HUES6 (cell line): ENCODE measurements at regions not wholly inside any gene's neighbourhood (a gene's known extent, or its start where the extent isn't known, plus 50 kb on each side); places are given as distances from the start of the nearest gene placed in this dataset.

Source experiments
- H3K27ac ChIP-seq: 2 replicates; pipeline ENCODE4 v1.7.0; 2013; ENCODE audit warnings: low read depth, mild to moderate bottlenecking, low read length, inconsistent platforms
- H3K27me3 ChIP-seq: 2 replicates; pipeline ENCODE4 v1.6.1; 2013; ENCODE audit warnings: low read length; ENCODE audit not compliant: control insufficient read depth, insufficient read depth
- H3K36me3 ChIP-seq: 2 replicates; pipeline ENCODE4 v1.6.1; 2013; ENCODE audit warnings: low read length; ENCODE audit not compliant: control insufficient read depth, insufficient read depth
- H3K4me1 ChIP-seq: 2 replicates; pipeline ENCODE4 v1.6.1; 2013; ENCODE audit warnings: low read length; ENCODE audit not compliant: control insufficient read depth, insufficient read depth
- H3K4me3 ChIP-seq: 2 replicates; pipeline ENCODE4 v1.5.1; 2013; ENCODE audit warnings: low read depth, low read length
- H3K9ac ChIP-seq: one replicate; pipeline ENCODE4 v1.6.1; 2013; ENCODE audit warnings: mild to moderate bottlenecking, low read length
- H3K9me3 ChIP-seq: 2 replicates; pipeline ENCODE4 v1.6.1; 2013; ENCODE audit warnings: low read depth, low read length; ENCODE audit not compliant: control insufficient read depth, insufficient read depth

DNA sequence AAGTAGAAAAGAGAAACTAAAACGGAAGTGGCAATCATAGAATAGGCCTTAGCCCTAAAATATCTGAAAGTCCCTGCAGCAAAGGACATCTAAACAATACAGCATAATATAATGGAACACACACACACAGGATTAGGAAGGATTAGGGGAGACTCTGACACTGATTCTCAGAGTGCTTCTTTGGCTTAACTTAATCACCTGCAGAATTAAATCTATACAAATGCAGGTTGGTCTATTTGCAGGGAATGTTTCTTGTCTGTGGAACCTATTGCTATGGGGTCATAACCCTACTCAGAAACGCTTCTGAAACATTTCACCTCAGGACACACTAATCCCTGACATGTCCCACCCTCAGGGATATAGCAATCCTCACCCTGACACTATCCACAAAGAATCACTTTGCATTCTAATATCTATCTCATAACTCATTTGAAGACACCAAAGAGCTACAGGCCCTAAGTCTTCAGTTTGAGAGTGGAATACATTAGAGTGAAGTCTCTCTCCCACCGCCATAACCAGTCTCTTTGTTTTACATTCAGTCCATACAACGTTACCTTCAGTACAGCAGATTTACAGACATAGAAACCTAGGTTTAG is 1041.2 kb downstream of the TUSC7 start:
- H3K9me3 ChIP-seq = no peaks in the 10 kb centered on the region
- no peaks in the 10 kb centered on the region for H3K4me1 ChIP-seq
- no peaks in the 10 kb centered on the region for H3K27me3 ChIP-seq
- H3K27ac ChIP-seq = no peak overlapping the region
- H3K36me3 ChIP-seq = no peaks in the 10 kb centered on the region
- no peak overlapping the region for H3K9ac ChIP-seq
- H3K4me3 ChIP-seq = no peak overlapping the region

DNA sequence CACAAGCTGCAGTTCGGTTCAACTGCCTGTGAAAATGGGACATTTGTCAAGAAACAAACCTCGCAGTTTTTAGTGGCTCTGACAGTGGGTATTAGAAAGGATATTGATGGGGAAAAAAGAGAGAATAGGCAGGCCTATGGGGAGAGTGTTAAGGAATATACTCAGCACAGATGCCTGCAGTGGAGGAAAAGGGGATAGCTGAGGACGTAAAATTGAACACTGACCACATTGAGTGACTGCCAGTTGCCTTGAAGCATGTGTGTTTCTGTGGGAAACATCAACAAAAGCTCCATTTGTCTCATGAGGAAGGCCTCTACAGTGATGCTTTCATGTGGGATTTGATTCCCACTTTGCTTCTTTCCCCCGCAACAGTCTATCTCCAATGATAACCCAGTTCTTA is 1042.1 kb downstream of the TUSC7 start:
- H3K27me3 ChIP-seq = no peaks in the 10 kb centered on the region
- no peaks in the 10 kb centered on the region for H3K9me3 ChIP-seq
- no peak overlapping the region for H3K9ac ChIP-seq
- H3K4me1 ChIP-seq = peaks cover 4% of the 10 kb centered on the region; the same call in 1 of the 2 replicates
- H3K4me3 ChIP-seq = no peak overlapping the region
- no peaks in the 10 kb centered on the region for H3K36me3 ChIP-seq
- H3K27ac ChIP-seq = no peak overlapping the region

DNA sequence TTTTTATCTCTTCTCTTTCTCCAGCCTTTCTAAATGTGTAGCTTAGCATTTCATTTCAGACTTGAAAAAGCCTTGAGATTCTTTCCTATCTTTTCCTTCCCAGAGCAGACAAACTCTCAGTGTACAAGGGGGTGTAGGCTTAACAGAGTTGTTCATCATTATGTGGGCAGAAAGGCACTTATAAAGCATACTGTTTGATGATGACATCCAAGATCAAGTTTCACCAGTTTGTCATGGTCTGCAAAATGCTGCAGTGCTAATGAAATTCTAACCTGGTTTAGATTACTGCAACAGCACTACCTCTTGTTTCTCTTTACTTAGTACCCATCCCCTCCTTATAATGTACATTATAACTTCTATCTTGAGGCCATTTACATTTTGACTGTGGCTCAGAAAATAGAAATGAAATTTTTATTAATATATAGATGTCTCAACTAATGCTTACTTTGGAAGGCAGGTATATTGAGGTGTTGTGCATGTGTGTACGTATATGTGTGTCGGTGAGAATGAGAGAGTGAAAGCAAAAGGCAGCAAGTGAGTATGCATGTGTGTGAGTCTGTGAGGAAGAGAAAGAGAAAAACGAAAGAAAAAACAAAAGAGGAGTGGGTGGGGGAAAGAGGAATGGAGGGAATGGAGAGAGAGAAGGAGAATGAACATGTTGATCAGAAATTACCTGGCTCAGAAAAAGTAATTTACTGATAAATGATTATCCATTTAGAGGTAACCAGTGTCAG is 1043.6 kb downstream of the TUSC7 start:
- H3K4me3 ChIP-seq = no peak overlapping the region
- peaks cover 4% of the 10 kb centered on the region; the same call in 1 of the 2 replicates for H3K4me1 ChIP-seq
- H3K27ac ChIP-seq = no peak overlapping the region
- no peaks in the 10 kb centered on the region for H3K27me3 ChIP-seq
- H3K9ac ChIP-seq = no peak overlapping the region
- H3K36me3 ChIP-seq = no peaks in the 10 kb centered on the region
- no peaks in the 10 kb centered on the region for H3K9me3 ChIP-seq

DNA sequence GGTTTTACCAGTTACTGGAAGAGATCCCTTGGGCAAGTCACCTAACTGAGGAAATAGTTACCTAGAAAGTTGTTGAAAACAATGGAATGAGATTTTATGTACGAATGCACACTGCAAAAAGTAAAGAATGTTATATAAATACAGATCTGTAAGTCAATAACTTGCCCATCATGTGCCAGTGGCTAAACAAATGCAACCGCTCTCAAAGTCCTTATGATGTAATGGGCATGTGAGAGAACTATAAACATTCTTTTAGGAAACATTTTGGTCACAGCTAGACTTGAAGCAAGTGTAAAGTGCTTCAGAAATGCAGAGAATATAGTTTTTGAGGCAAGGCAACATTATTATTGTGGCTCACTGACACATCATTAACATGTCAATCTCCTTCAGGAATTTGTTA is 1044.5 kb downstream of the TUSC7 start:
- Histone ChIP-seq H3K9me3 (no peaks in the 10 kb centered on the region), H3K4me3 (no peak overlapping the region), H3K36me3 (no peaks in the 10 kb centered on the region), H3K27ac (no peak overlapping the region), H3K27me3 (no peaks in the 10 kb centered on the region), H3K4me1 (peaks cover 4% of the 10 kb centered on the region; the same call in 1 of the 2 replicates), H3K9ac (no peak overlapping the region)

DNA sequence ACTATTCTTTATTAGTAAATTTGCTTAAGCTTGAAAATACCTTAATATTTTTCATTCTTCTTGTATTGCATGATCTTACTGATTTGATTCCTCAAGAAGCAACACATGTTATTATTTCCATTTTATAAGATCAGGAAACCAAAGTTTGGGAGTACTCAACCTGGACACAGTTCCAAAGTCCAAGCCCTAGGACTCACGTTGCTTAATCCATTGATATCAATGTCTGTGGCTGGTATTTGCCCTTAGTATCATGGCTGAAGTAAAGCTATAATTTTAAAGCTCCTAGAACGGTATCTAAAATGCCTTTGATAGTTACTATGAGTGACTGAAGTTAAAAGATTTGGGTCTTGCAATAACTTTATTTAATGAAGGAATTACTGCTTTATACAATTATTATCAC is 1045.3 kb downstream of the TUSC7 start:
- peaks cover 4% of the 10 kb centered on the region; the same call in 1 of the 2 replicates for H3K4me1 ChIP-seq
- no peaks in the 10 kb centered on the region for H3K9me3 ChIP-seq
- H3K27ac ChIP-seq = no peak overlapping the region
- no peak overlapping the region for H3K9ac ChIP-seq
- no peaks in the 10 kb centered on the region for H3K27me3 ChIP-seq
- H3K36me3 ChIP-seq = no peaks in the 10 kb centered on the region
- no peak overlapping the region for H3K4me3 ChIP-seq

DNA sequence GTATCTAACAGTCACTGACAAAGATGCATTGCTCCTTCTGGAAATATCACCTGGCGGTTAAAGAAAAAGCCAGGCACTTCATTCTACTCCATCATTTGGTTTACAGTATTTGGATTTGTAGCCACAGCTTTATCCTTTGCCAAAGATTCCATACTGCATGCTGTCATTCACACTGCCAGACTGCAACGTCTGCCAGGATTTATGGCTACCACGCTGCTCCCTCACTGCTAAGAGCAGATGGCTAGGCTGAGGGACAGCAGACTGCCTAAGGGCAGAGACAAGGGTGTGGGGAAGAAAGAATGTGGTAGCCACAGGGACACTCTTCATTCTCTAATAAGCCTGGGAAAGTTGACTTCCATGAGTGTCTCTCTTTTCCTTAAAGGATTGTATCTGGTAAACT is 1047.0 kb downstream of the TUSC7 start:
- peaks cover 4% of the 10 kb centered on the region for H3K4me1 ChIP-seq
- no peak overlapping the region for H3K4me3 ChIP-seq
- H3K27ac ChIP-seq = no peak overlapping the region
- no peaks in the 10 kb centered on the region for H3K9me3 ChIP-seq
- H3K36me3 ChIP-seq = no peaks in the 10 kb centered on the region
- H3K27me3 ChIP-seq = no peaks in the 10 kb centered on the region
- H3K9ac ChIP-seq = no peak overlapping the region

DNA sequence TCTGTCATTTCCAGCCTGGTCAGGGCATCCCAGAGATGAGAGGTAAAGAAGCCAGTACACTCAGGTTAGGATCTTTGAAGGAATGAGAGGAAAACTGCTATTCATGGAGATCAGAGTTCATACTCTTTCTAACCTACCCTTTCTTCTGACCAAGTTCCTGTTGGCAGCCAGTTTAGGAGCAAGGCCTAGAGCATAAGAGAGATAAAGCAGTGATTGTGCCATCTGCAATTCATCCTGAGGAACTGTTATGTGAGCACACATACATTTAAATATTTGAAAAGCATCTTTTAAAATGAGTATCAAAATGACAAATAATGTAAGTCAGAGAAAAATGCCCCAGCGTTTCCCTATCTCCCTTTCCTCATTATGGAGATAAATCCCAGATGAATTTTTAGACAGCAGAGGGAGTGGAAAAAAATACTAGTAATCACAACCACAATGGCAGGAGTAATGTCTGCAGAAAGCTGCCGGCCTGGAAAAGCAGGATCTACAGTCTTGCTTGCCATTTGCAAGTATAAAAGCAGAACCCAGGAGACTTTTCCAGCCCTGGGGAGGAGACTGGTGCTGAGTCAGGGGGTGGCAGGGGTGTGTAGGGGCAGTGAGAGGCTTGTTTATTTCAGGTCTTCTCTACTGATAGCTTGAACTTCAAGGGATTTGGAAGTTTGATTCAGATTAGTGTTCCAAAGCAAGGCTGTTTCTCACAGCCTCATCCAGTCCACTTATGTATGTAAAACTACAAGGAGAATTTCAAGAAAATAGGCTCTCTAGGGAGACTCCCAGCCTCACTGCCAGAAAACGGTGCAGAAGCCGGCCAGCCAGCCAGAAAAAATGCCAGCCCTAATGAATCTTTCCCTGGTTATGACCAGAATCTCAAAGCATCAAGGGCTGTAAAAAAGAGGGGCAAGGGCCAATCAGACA is 1052.4 kb downstream of the TUSC7 start:
- H3K36me3 ChIP-seq = no peaks in the 10 kb centered on the region
- no peaks in the 10 kb centered on the region for H3K9me3 ChIP-seq
- no peak overlapping the region for H3K4me3 ChIP-seq
- no peak overlapping the region for H3K9ac ChIP-seq
- H3K27me3 ChIP-seq = no peaks in the 10 kb centered on the region
- H3K4me1 ChIP-seq = peaks cover 13% of the 10 kb centered on the region; the same call in 1 of the 2 replicates
- no peak overlapping the region for H3K27ac ChIP-seq

DNA sequence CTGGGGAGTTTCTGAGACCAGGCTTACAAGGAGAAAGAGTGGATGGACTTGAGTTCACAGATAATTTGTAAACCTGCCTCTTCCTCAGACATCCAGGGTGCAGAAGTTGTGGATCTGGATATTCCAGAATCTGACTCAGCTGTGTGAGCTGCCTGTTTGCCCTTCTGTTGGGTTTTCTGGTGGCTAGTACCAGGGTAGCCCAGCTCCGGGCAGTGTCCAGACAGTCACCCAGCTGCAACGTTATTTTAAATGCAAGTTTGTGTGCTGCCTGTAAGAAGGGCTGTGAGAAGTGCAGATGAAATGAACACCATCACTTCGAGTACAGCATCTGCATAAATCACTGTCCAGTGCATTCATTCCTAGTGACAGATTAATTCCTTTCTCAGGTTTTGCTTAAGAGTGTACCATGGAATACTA is 1053.0 kb downstream of the TUSC7 start:
- no peaks in the 10 kb centered on the region for H3K36me3 ChIP-seq
- peaks cover 13% of the 10 kb centered on the region; the same call in 1 of the 2 replicates for H3K4me1 ChIP-seq
- H3K9ac ChIP-seq = no peak overlapping the region
- H3K4me3 ChIP-seq = no peak overlapping the region
- no peak overlapping the region for H3K27ac ChIP-seq
- H3K27me3 ChIP-seq = no peaks in the 10 kb centered on the region
- H3K9me3 ChIP-seq = no peaks in the 10 kb centered on the region

DNA sequence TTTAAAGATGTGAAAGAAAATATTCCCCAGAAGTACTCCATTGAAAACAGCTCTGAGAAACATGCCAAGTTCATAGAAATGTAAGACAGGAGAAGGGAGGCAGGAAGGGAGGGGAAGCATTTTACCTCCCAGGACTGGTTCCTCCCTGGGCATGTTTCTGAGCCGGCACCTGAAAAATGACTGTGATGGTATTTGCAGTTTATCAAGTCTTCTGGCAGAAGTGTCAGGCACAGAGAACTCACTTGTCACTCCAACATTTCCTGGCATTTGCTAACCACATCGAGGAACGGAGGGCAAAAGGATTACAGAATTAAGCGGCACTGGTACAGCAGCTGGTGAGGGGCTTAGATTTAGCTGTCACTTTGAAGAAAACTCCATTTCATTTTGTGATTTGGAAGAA is 1054.0 kb downstream of the TUSC7 start:
- H3K4me3 ChIP-seq = no peak overlapping the region
- no peak overlapping the region for H3K9ac ChIP-seq
- H3K27ac ChIP-seq = no peak overlapping the region
- no peaks in the 10 kb centered on the region for H3K27me3 ChIP-seq
- H3K4me1 ChIP-seq = peaks cover 13% of the 10 kb centered on the region; the same call in 1 of the 2 replicates
- no peaks in the 10 kb centered on the region for H3K9me3 ChIP-seq
- no peaks in the 10 kb centered on the region for H3K36me3 ChIP-seq

DNA sequence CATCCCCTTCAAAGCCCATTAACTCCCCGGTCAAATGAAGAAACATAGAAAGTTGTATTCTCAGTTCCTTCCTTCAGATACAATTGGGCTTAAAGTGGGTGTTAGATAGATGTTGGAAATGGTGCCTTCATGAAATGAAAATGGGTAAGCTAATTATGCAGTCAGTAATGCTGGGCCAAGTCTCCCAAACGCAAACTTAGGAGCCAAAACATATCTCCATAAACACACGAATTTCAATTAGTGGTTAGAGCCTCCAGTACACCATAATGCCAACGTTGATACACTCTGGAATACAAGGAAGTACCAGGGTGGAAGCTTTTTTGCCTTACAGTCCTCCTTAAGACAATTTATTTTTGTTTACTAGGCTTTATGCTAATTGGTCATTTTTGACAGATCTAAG is 1059.0 kb downstream of the TUSC7 start:
- H3K27ac ChIP-seq = no peak overlapping the region

DNA sequence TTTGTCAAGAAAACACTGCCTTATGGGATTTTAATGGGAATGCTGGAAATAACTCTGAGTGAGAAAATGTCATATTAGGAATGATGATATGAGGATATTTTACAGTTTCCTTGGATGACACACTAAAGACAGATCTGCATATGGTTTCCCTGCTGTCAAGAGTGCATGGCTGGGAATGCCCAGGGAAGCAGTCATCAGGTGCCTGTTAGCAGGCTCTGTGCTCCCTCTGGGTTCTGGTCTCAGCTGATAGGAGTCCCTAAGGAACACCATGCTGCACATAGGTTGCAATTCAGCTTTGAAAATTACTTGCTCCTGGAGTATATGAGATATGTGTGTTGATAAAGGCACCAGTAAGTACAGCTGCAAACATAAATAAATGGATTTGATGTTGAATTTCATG is 1064.6 kb downstream of the TUSC7 start:
- H3K4me3 ChIP-seq = no peak overlapping the region

More for the DNA sequence above, 1059.0 kb downstream of the TUSC7 start:
- H3K9me3 ChIP-seq = no peaks in the 10 kb centered on the region
- no peaks in the 10 kb centered on the region for H3K27me3 ChIP-seq
- H3K36me3 ChIP-seq = no peaks in the 10 kb centered on the region
- no peak overlapping the region for H3K9ac ChIP-seq
- H3K4me1 ChIP-seq = no peaks in the 10 kb centered on the region
- H3K4me3 ChIP-seq = no peak overlapping the region

More for the DNA sequence above, 1064.6 kb downstream of the TUSC7 start:
- no peaks in the 10 kb centered on the region for H3K27me3 ChIP-seq
- no peaks in the 10 kb centered on the region for H3K4me1 ChIP-seq
- H3K27ac ChIP-seq = no peak overlapping the region
- H3K9ac ChIP-seq = no peak overlapping the region
- H3K36me3 ChIP-seq = no peaks in the 10 kb centered on the region
- H3K9me3 ChIP-seq = peaks cover 10% of the 10 kb centered on the region; the same call in 1 of the 2 replicates
